ENCODE measurements at regions not wholly inside any gene's neighbourhood (a gene's known extent, or its start where the extent isn't known, plus 50 kb on each side); places are given as distances from the start of the nearest gene placed in this dataset.

DNA sequence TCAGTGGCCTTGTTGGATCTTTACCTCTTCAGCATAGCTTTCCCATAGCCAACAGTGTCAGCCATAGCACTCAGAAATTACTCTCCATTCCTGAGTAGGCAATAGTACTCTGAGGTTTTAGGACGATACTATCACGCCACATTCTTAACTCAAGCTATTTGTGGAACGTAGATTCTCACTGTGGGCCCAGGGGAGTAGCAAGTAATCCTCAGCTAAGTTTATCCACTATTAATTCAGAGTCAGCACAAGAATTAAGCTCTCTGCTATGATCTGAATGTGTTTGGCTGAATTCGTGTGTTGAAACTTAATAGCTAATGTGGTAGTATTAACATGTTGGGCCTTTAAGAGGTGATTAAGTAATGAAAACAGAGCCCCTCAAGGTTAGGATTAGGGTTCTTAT is 858.8 kb upstream of the NUDT12 start:
- H3K36me3 Mint-ChIP-seq (ENCODE audit: insufficient read depth in 2 of 2): no peaks in the 10 kb centered on the region
- no peaks in the 10 kb centered on the region for H3K4me1 Mint-ChIP-seq (ENCODE audit: low read depth)
- H3K27ac Mint-ChIP-seq: no peak overlapping the region
- H3K9me3 Mint-ChIP-seq: no peaks in the 10 kb centered on the region
- DNase-seq (no peak), ATAC-seq (replicated peaks in 1 of 2) (no peak)
- H3K27me3 Mint-ChIP-seq (ENCODE audit: low read depth): no peaks in the 10 kb centered on the region
- no peak overlapping the region for H3K4me3 Mint-ChIP-seq

DNA sequence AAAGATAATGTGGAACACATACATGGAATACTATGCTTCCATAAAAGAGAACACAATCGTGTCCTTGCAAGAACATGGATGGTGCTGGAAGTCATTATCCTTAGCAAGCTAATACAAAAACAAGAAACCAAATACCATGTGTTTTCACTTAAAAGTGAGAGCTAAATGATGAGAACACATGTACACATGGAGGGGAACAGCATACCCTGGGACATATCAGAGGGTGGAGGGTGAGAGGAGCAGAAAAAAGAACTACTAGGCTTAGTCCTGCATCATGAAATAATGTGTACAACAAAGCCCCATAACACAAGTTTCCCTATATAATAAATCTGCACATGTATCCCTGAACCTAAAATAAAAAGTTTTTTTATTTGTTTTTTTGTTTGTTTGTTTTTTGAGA is 855.5 kb upstream of the NUDT12 start:
- H3K27ac Mint-ChIP-seq: no peak overlapping the region
- no peaks in the 10 kb centered on the region for H3K27me3 Mint-ChIP-seq (ENCODE audit: low read depth)
- DNase-seq: no peak
- ATAC-seq (replicated peaks in 1 of 2): no peak
- no peaks in the 10 kb centered on the region for H3K36me3 Mint-ChIP-seq (ENCODE audit: insufficient read depth in 2 of 2)
- H3K4me3 Mint-ChIP-seq: no peak overlapping the region
- H3K4me1 Mint-ChIP-seq (ENCODE audit: low read depth): no peaks in the 10 kb centered on the region
- peaks cover 2 to 4% of the 10 kb centered on the region in 2 donors for H3K9me3 Mint-ChIP-seq

DNA sequence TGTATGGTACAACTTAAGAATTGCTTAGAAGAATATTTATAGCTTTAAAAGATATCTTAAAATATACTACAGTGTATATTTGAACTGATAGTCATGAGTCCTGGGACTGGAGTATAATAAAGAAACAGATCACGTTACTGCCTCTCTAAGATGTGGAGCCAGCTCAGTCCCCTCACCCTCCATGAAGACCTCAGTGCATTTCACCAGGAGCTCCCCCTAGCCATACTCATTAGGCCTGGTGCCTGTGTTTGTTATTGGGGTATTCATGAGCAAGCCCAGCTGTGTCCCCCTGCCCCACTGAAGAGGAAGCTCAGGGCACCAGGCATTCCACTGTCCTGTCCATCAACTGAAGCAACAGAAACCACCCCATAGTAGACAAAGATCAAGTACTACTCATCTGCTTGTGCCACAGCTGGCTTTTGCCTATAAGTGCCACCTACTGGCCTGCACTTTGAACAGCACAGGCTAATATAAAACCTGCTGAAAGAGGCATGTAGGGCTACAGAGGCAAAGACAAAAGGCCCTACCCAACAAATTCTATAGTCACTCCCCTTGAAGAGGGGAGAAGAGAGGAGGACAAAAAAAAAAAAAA is 850.2 kb upstream of the NUDT12 start:
- Mint-ChIP-seq H3K4me1 (ENCODE audit: low read depth) (no peaks in the 10 kb centered on the region), H3K4me3 (no peak overlapping the region), H3K27ac (no peak overlapping the region), H3K27me3 (ENCODE audit: low read depth) (no peaks in the 10 kb centered on the region), H3K9me3 (peaks cover 2 to 4% of the 10 kb centered on the region in 2 donors), H3K36me3 (ENCODE audit: insufficient read depth in 2 of 2) (no peaks in the 10 kb centered on the region)
- no peak for DNase-seq
- no peak for ATAC-seq (replicated peaks in 1 of 2)

DNA sequence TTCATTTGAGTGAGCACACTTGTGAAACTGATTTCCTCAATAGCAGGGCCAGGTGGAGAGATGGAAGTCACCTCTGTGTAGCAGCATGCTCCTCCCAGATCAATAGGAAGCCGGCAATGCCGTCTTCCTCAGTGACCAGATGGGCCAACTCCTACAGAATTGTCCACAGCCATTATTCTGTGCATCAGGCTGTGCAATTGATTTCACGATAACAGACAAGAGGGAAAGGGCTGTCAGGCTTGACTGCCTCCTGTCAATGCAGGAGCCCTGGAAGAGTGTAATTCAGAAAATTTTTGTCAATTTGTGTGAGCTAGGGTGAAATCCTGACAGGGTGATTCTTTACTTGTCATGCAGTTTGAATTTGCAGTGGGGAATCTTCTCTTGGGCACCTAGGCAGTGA is 838.4 kb upstream of the NUDT12 start:
- Mint-ChIP-seq H3K27me3 (ENCODE audit: low read depth) (no peaks in the 10 kb centered on the region), H3K4me1 (ENCODE audit: low read depth) (no peaks in the 10 kb centered on the region), H3K9me3 (peaks cover 11 to 22% of the 10 kb centered on the region in 2 donors), H3K4me3 (no peak overlapping the region), H3K27ac (no peak overlapping the region), H3K36me3 (ENCODE audit: insufficient read depth in 2 of 2) (no peaks in the 10 kb centered on the region)
- DNase-seq: no peak
- ATAC-seq (replicated peaks in 1 of 2): no peak

DNA sequence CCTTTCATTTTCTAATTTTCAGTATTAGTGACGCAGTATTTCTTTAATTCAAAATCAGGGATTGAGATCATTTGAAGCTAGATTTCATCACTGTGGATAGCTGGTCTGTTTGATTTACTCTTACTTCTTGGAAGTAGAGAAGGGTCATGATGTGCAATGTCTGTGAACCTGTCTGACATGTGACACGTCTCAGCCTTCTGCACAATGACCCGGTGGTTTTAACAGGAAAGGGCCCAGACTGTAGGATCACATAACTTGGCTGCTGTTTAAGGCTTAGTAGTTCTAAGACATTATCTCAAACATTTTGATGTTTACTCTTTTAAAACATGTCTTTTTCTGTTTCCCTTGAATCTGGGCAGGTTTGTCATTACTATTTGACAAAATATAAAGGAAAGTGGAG is 823.3 kb upstream of the NUDT12 start:
- DNase-seq: no peak
- no peaks in the 10 kb centered on the region for H3K4me1 Mint-ChIP-seq (ENCODE audit: low read depth)
- H3K36me3 Mint-ChIP-seq (ENCODE audit: insufficient read depth in 2 of 2): no peaks in the 10 kb centered on the region
- no peak overlapping the region for H3K4me3 Mint-ChIP-seq
- no peaks in the 10 kb centered on the region for H3K27me3 Mint-ChIP-seq (ENCODE audit: low read depth)
- ATAC-seq (replicated peaks in 1 of 2): no peak
- H3K27ac Mint-ChIP-seq: no peak overlapping the region
- H3K9me3 Mint-ChIP-seq: peaks cover 11% of the 10 kb centered on the region in 2 donors

DNA sequence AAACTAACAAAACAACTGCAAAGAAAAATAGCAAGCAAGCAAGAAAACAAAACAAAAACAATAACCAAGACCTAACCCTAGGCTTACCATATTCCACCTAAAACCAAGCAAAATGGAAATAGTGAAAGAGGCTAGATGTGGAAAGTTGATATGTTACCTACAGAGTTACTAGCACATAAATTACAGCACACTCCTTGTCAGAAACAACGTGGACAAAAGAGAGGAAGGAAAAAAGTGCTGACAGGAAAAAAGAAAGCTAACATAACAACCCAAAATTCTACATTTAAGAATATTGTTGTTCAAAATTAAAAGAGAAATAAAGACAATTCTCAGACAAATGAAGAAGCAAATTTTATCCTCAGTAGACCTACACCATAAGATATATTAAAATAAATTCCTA is 812.8 kb upstream of the NUDT12 start:
- Mint-ChIP-seq H3K9me3 (peaks cover 4 to 6% of the 10 kb centered on the region in 2 donors), H3K27me3 (ENCODE audit: low read depth) (no peaks in the 10 kb centered on the region), H3K4me1 (ENCODE audit: low read depth) (no peaks in the 10 kb centered on the region), H3K4me3 (no peak overlapping the region), H3K36me3 (ENCODE audit: insufficient read depth in 2 of 2) (no peaks in the 10 kb centered on the region), H3K27ac (no peak overlapping the region)
- ATAC-seq (replicated peaks in 1 of 2): no peak
- DNase-seq: no peak

DNA sequence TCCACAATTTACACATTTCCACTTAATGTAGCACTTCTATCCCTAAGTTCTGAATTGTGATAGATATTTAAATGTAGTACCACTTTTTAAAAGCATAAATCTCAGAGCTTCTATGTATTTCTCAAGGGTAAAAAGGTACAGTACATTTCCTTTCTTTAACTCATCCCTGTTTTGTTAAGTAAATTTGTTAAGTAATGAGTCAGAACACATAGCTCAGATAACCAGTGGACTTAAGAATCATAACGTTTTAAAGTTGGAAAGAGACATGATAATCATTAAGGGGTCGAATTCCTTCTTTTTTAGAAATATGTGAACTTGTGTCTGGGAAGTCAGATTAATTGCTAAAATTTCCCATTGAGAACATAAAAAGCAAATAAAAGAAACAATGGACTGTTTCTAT is 810.2 kb upstream of the NUDT12 start:
- no peak overlapping the region for H3K4me3 Mint-ChIP-seq
- H3K9me3 Mint-ChIP-seq: peaks cover 4 to 10% of the 10 kb centered on the region in 2 donors
- no peak overlapping the region for H3K27ac Mint-ChIP-seq
- ATAC-seq (replicated peaks in 1 of 2): no peak
- H3K36me3 Mint-ChIP-seq (ENCODE audit: insufficient read depth in 2 of 2): peaks cover 0 to 1% of the 10 kb centered on the region in 2 donors
- no peaks in the 10 kb centered on the region for H3K27me3 Mint-ChIP-seq (ENCODE audit: low read depth)
- H3K4me1 Mint-ChIP-seq (ENCODE audit: low read depth): no peaks in the 10 kb centered on the region
- no peak for DNase-seq

DNA sequence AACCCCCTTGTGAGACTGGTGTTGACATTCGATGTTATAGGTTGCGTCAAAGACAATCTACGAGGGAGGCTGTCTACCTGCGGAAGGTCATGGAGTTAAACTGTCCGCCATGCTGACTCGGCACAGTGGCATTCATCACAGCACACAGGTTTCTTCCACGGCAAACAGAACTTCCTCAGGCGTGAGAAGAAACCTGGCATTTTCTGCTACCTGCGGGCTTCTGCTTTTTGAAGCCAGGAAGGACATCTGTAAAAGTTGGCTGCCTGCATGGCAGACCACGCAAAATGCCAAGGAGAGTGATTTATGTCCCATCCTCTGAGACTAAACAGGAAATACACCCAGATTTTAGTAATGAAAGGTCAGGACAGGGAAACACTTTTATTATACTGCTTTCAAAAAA is 809.8 kb upstream of the NUDT12 start:
- Mint-ChIP-seq H3K27ac (no peak overlapping the region), H3K4me3 (no peak overlapping the region), H3K4me1 (ENCODE audit: low read depth) (no peaks in the 10 kb centered on the region), H3K27me3 (ENCODE audit: low read depth) (no peaks in the 10 kb centered on the region), H3K36me3 (ENCODE audit: insufficient read depth in 2 of 2) (peaks cover 0 to 1% of the 10 kb centered on the region in 2 donors), H3K9me3 (peaks cover 4 to 11% of the 10 kb centered on the region in 2 donors)
- no peak for ATAC-seq (replicated peaks in 1 of 2)
- DNase-seq: no peak

DNA sequence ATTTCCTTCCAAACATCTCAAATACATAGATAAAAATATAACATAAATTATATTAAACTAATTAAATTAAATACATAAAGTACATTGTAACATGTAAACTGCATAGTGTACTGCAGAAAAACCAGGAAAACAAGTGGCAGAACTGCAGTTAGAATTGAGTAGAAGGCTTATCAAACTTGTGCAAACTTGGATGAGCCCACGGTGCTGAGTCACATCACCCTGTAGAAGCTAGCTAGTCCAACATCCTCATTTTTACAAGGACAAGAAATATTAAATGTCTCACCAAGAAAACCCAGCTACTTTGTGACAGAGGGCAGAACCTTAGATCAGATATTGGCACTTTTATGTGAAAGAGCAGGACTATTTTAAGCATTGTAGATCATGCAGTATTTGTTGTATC is 807.9 kb upstream of the NUDT12 start:
- H3K27me3 Mint-ChIP-seq (ENCODE audit: low read depth): no peaks in the 10 kb centered on the region
- no peak overlapping the region for H3K27ac Mint-ChIP-seq
- peaks cover 0 to 1% of the 10 kb centered on the region in 2 donors for H3K36me3 Mint-ChIP-seq (ENCODE audit: insufficient read depth in 2 of 2)
- H3K4me1 Mint-ChIP-seq (ENCODE audit: low read depth): no peaks in the 10 kb centered on the region
- ATAC-seq (replicated peaks in 1 of 2): no peak
- no peak overlapping the region for H3K4me3 Mint-ChIP-seq
- no peak for DNase-seq
- H3K9me3 Mint-ChIP-seq: peaks cover 4 to 11% of the 10 kb centered on the region in 2 donors

DNA sequence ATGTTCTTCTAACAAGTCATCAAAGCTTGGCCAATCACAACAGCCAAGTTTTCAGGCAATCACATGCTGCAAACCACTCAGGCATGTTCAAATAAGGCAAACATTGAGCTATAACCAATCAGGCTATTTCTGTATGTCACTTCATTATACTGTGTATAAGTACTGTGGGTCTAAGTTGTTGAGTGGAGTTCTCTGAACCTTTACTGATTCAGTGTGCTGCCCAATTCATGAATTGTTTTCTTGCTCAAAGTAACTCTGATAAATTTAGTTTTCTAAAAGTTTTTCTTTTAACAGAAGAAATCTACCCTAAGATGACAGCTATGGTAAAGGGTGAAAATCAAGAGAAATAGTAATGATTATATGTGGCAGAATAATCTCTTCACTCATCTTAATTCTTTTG is 805.4 kb upstream of the NUDT12 start:
- H3K9me3 Mint-ChIP-seq: peaks cover 2 to 5% of the 10 kb centered on the region in 2 donors
- peaks cover 0 to 1% of the 10 kb centered on the region in 2 donors for H3K36me3 Mint-ChIP-seq (ENCODE audit: insufficient read depth in 2 of 2)
- no peak overlapping the region for H3K4me3 Mint-ChIP-seq
- H3K27ac Mint-ChIP-seq: no peak overlapping the region
- no peaks in the 10 kb centered on the region for H3K27me3 Mint-ChIP-seq (ENCODE audit: low read depth)
- H3K4me1 Mint-ChIP-seq (ENCODE audit: low read depth): no peaks in the 10 kb centered on the region
- DNase-seq (no peak), ATAC-seq (replicated peaks in 1 of 2) (no peak)

DNA sequence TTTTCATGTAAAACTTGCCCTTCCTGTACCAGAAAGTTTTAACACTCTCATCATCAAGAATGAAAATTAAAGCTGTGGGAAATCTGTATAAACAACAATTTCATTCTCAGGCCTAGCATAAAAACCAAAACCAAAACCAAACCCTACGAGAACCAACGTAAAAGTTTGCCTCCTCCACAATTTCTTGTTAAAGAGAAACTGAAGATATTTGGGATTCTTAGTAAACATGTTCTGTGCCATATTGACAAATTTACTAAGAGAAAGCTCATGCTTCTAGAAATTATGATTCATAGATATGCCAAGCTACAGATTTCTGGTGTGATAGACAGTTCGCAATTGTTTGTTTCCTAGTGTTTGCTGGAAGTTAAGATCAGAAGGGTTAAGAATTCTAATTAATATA is 801.0 kb upstream of the NUDT12 start:
- DNase-seq (no peak), ATAC-seq (replicated peaks in 1 of 2) (no peak)
- Mint-ChIP-seq H3K4me3 (no peak overlapping the region), H3K36me3 (ENCODE audit: insufficient read depth in 2 of 2) (no peaks in the 10 kb centered on the region), H3K27ac (no peak overlapping the region), H3K9me3 (peaks cover 0 to 2% of the 10 kb centered on the region in 2 donors), H3K27me3 (ENCODE audit: low read depth) (no peaks in the 10 kb centered on the region), H3K4me1 (ENCODE audit: low read depth) (no peaks in the 10 kb centered on the region)

DNA sequence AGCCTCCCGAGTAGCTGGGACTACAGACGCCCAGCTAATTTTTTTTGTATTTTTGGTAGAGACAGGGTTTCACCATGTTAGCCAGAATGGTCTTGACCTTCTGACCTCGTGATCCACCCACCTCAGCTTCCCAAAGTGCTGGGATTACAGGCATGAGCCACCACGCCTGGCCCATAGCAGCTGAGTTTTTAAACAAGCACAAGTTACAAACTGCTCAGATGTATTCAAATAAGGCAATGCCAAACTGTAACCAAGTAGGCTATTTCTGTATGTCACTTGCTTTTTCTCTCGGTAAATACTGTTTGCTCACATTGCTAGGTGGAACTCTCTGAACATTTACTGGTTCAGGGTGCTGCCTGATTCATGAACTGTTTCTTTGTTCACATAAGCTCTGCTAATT is 799.3 kb upstream of the NUDT12 start:
- no peaks in the 10 kb centered on the region for H3K4me1 Mint-ChIP-seq (ENCODE audit: low read depth)
- no peak for ATAC-seq (replicated peaks in 1 of 2)
- no peak for DNase-seq

DNA sequence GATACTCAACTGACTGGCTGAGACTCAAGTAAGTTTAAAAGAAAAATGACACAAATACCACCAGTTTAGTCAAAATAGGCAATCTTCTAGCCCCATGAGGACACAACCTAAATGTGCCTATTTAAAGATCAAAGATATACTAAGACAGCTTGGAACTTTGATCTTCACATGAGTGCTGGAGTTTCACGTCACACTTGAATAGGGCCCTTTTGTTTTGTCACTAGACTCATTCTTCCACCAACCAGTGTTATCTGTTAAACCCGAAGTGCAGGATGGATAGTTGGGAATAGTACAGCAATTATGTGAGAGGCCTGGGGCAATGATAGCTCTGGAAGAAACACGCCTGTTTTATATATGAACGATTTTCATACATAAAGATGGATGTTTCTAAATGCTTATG is 792.8 kb upstream of the NUDT12 start:
- H3K9me3 Mint-ChIP-seq: peaks cover 1% of the 10 kb centered on the region in 2 donors
- ATAC-seq (replicated peaks in 1 of 2) (no peak), DNase-seq (no peak)
- H3K27ac Mint-ChIP-seq: no peak overlapping the region
- no peaks in the 10 kb centered on the region for H3K4me1 Mint-ChIP-seq (ENCODE audit: low read depth)
- no peaks in the 10 kb centered on the region for H3K27me3 Mint-ChIP-seq (ENCODE audit: low read depth)
- no peak overlapping the region for H3K4me3 Mint-ChIP-seq
- H3K36me3 Mint-ChIP-seq (ENCODE audit: insufficient read depth in 2 of 2): no peaks in the 10 kb centered on the region

More for the DNA sequence above, 799.3 kb upstream of the NUDT12 start:
- H3K4me3 Mint-ChIP-seq: no peak overlapping the region
- peaks cover 1% of the 10 kb centered on the region in 2 donors for H3K9me3 Mint-ChIP-seq
- H3K27ac Mint-ChIP-seq: no peak overlapping the region
- no peaks in the 10 kb centered on the region for H3K27me3 Mint-ChIP-seq (ENCODE audit: low read depth)
- no peaks in the 10 kb centered on the region for H3K36me3 Mint-ChIP-seq (ENCODE audit: insufficient read depth in 2 of 2)

DNA sequence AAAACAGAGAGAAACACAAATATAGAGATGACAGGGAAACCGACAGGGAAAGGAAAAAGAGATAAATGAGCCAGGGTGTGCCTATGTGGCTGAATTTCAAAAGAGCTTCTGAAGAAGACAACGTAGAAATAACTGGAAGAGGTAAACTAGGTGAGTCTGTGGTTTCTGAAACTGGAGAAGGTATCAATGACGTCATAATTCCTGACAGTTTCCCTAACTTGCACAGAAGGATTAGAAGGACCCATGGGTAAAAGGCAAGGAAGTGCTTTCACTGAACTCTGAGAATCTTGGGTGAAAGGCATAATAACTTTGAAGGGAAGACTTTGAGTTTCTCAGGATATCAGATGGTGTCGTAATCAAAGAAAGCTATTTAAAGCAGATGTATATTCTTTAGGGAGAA is 790.8 kb upstream of the NUDT12 start:
- Mint-ChIP-seq H3K4me3 (no peak overlapping the region), H3K9me3 (peaks cover 1 to 5% of the 10 kb centered on the region in 2 donors), H3K4me1 (ENCODE audit: low read depth) (no peaks in the 10 kb centered on the region), H3K27me3 (ENCODE audit: low read depth) (no peaks in the 10 kb centered on the region), H3K27ac (no peak overlapping the region), H3K36me3 (ENCODE audit: insufficient read depth in 2 of 2) (no peaks in the 10 kb centered on the region)
- DNase-seq (no peak), ATAC-seq (replicated peaks in 1 of 2) (no peak)

All from activated T-cell treated with anti-CD3 and anti-CD28 coated beads, Interleukin-2, amount 50 U/mL, for 72 hours (primary cell).